HepG2 (cell line): ENCODE measurements at regions not wholly inside any gene's neighbourhood (a gene's known extent, or its start where the extent isn't known, plus 50 kb on each side); places are given as distances from the start of the nearest gene placed in this dataset.

Experiments
- ATAC-seq: fragments of 200-7000 bp; cut with Tn5 transposase; 3 replicates; pipeline ENCODE4 v1.9.1; 2020; ENCODE audit warnings: mild to moderate bottlenecking, moderate library complexity
- BruUV-seq: library from RNA; stranded (reverse); fragments of 400-500 nt; replicated peaks from 2 replicates; lab custom pipeline; 2021; lab: Mats Ljungman, UMichigan
- CTCF ChIA-PET: fragments of 300-600 bp; formaldehyde crosslinking; extraction: SDS; loops from one replicate; lab custom pipeline; 2021; ENCODE audit warnings: low total read pairs, inconsistent platforms, low intra/inter-chr PET ratio; lab: Yijun Ruan, JAX
- POLR2A ChIA-PET: fragments of 350-600 bp; sonication (Branson Sonifier 250); formaldehyde crosslinking; loops from one replicate; lab custom pipeline; 2020; ENCODE audit warnings: antibody characterized with exemption, inconsistent platforms; lab: Yijun Ruan, JAX
- DNase-seq: peaks from one replicate; pipeline ENCODE4 v3.0.0-alpha.2; 2015; ENCODE audit warnings: low spot score
- FAIRE-seq: peaks from 3 replicates; lab custom pipeline; 2011; peaks lifted over from hg19 to GRCh38; lab: Jason Lieb, UNC
- H2AFZ ChIP-seq: one replicate; pipeline ENCODE4 v1.6.1; 2011; ENCODE audit warnings: low read length, inconsistent platforms
- H3K27ac ChIP-seq: fragments of 300-600 bp; 3 replicates; pipeline ENCODE4 v1.8.0; 2011; ENCODE audit warnings: mixed run types, mild to moderate bottlenecking, mixed read lengths, low read length, inconsistent platforms; ENCODE audit not compliant: insufficient read depth; ENCODE audit errors: extremely low read length
- H3K27me3 ChIP-seq, 2 experiments: fragments of 200-600 bp in 1 of 2; 2 replicates in 1 of 2; 3 replicates in 1 of 2; pipeline versions ENCODE4 v1.6.0 to v1.8.0; 2011; ENCODE audit warnings: low read length in 2 of 2, mild to moderate bottlenecking in 2 of 2, moderate library complexity in 2 of 2, inconsistent platforms in 1 of 2; ENCODE audit not compliant: insufficient read depth in 2 of 2, control insufficient read depth in 1 of 2
- H3K36me3 ChIP-seq, 2 experiments: fragments of 200-600 bp in 1 of 2; replicated peaks in 1 of 2; 2 replicates in 1 of 2; 3 replicates in 1 of 2; pipeline versions ENCODE4 v1.5.1 to v1.8.0; 2011; ENCODE audit warnings: low read length in 2 of 2, inconsistent platforms in 1 of 2; ENCODE audit not compliant: insufficient read depth in 2 of 2, control insufficient read depth in 1 of 2
- H3K4me1 ChIP-seq: 2 replicates; pipeline ENCODE4 v1.5.1; 2012; ENCODE audit warnings: low read length, inconsistent platforms; ENCODE audit not compliant: insufficient read depth
- H3K4me2 ChIP-seq: 2 replicates; pipeline ENCODE4 v1.6.0; 2011; ENCODE audit warnings: low read depth, low read length, inconsistent platforms
- H3K4me3 ChIP-seq, 3 experiments: fragments of 200-600 bp in 1 of 3; sonication (generic), shearing (Covaris generic) in 1 of 3; replicated peaks in 1 of 3; 2 replicates each; pipeline ENCODE4 v1.5.1; 2011 to 2016; ENCODE audit warnings: low read length in 3 of 3, inconsistent platforms in 2 of 3, low read depth in 2 of 3, mild to moderate bottlenecking in 2 of 3, control low read depth in 1 of 3, mixed read lengths in 1 of 3; ENCODE audit not compliant: insufficient read depth in 1 of 3
- H3K79me2 ChIP-seq: one replicate; pipeline ENCODE4 v1.6.1; 2011; ENCODE audit warnings: low read length, inconsistent platforms; ENCODE audit not compliant: insufficient read depth
- H3K9ac ChIP-seq: 2 replicates; pipeline ENCODE4 v1.6.0; 2011; ENCODE audit warnings: mild to moderate bottlenecking, low read depth, low read length, inconsistent platforms; ENCODE audit not compliant: insufficient read depth
- H3K9me3 ChIP-seq: 2 replicates; pipeline ENCODE4 v1.5.1; 2012; ENCODE audit warnings: mild to moderate bottlenecking, low read length
- H4K20me1 ChIP-seq: 2 replicates; pipeline ENCODE4 v1.6.0; 2011; ENCODE audit warnings: inconsistent platforms, mild to moderate bottlenecking, low read length, moderate library complexity; ENCODE audit not compliant: insufficient read depth
- ATRX ChIP-seq: sonication (generic); formaldehyde crosslinking; IDR thresholded peaks from 2 replicates; pipeline ENCODE4 v1.4.0; 2020; ENCODE audit warnings: missing genetic modification reagents, borderline replicate concordance
- CBX2 ChIP-seq, 2 experiments: fragments of 200-600 bp in 1 of 2; sonication (generic); formaldehyde crosslinking in 1 of 2; IDR thresholded peaks; 2 replicates each; pipeline versions ENCODE4 v1.7.0 to v1.8.1; 2018 to 2022; ENCODE audit warnings: low read depth in 2 of 2, low read length in 1 of 2, mild to moderate bottlenecking in 1 of 2, missing genetic modification reagents in 1 of 2
- DR1 ChIP-seq: sonication (generic); formaldehyde crosslinking; IDR thresholded peaks from 2 replicates; pipeline ENCODE4 v1.8.0; 2021; ENCODE audit warnings: mild to moderate bottlenecking, missing genetic modification reagents, inconsistent platforms
- EZH2 ChIP-seq: conservative IDR thresholded peaks from 2 replicates; pipeline ENCODE4 v1.6.1; 2012; ENCODE audit warnings: mild to moderate bottlenecking, low read depth, low read length, moderate library complexity
- HNRNPLL ChIP-seq: fragments of 200-400 bp; formaldehyde crosslinking; IDR thresholded peaks from 2 replicates; pipeline ENCODE4 v1.6.1; 2017; ENCODE audit warnings: mild to moderate bottlenecking, low read depth, low read length; ENCODE audit not compliant: poor library complexity, severe bottlenecking
- MATR3 ChIP-seq: sonication (generic); formaldehyde crosslinking; IDR thresholded peaks from 2 replicates; pipeline ENCODE4 v1.4.0; 2020; ENCODE audit warnings: missing genetic modification reagents
- MIXL1 ChIP-seq: IDR thresholded peaks from 2 replicates; pipeline ENCODE4 v1.6.1; 2016
- NCOR1 ChIP-seq: fragments of 200-600 bp; sonication (generic); IDR thresholded peaks from 2 replicates; pipeline ENCODE4 v1.7.0; 2017; ENCODE audit warnings: antibody characterized with exemption, low read length, borderline replicate concordance
- RELA ChIP-seq: sonication (generic); formaldehyde crosslinking; IDR thresholded peaks from 2 replicates; pipeline ENCODE4 v1.4.0; 2020; ENCODE audit warnings: missing genetic modification reagents
- RXRB ChIP-seq: IDR thresholded peaks from 2 replicates; pipeline ENCODE4 v1.6.1; 2016; ENCODE audit warnings: borderline replicate concordance, missing genetic modification reagents, missing compliant biosample characterization
- ZFY ChIP-seq: sonication (generic); formaldehyde crosslinking; IDR thresholded peaks from 2 replicates; pipeline ENCODE4 v1.4.0; 2020; ENCODE audit warnings: missing genetic modification reagents
- ZNF441 ChIP-seq: sonication (generic); formaldehyde crosslinking; IDR thresholded peaks from 2 replicates; pipeline ENCODE4 v1.7.0; 2021; ENCODE audit warnings: missing genetic modification reagents, borderline replicate concordance
- ZNF446 ChIP-seq: sonication (generic); formaldehyde crosslinking; IDR thresholded peaks from 2 replicates; pipeline ENCODE4 v1.5.0; 2020; ENCODE audit warnings: mild to moderate bottlenecking, missing genetic modification reagents
- ZNF484 ChIP-seq: sonication (generic); formaldehyde crosslinking; IDR thresholded peaks from 2 replicates; pipeline ENCODE4 v1.5.1; 2020; ENCODE audit warnings: mild to moderate bottlenecking, low read depth, missing genetic modification reagents, borderline replicate concordance
- ZNF768 ChIP-seq: sonication (generic); formaldehyde crosslinking; IDR thresholded peaks from 2 replicates; pipeline ENCODE4 v1.4.0; 2020; ENCODE audit warnings: missing genetic modification reagents
- WGBS: methylation state at CpG from one replicate; pipeline ENCODE4 v1.1.6; 2017; ENCODE audit warnings: low lambda C conversion rate; 5-methylcytosine and 5-hydroxymethylcytosine counted together
- in situ Hi-C: cut with HindIII; loops from 2 replicates; pipeline ENCODE4 v1.10.0; 2017; ENCODE audit warnings: low pct_unique_long_range_greater_than_20kb; ENCODE audit not compliant: extremely low pct_ligation_motif_present
- intact Hi-C: fragments of 100-400 bp; cut with micrococcal nuclease; formaldehyde crosslinking; loops from one replicate; pipeline ENCODE4 v1.10.0; 2022; ENCODE audit not compliant: unreplicated experiment
- TF ChIP-seq, protein P1 (sequence below): sonication (generic); formaldehyde crosslinking; IDR thresholded peaks from 2 replicates; pipeline ENCODE4 v1.8.0; 2022; ENCODE audit warnings: mild to moderate bottlenecking, missing genetic modification reagents, moderate library complexity
- TF ChIP-seq, protein P2 (sequence below): sonication (generic); formaldehyde crosslinking; conservative IDR thresholded peaks from 2 replicates; pipeline ENCODE4 v1.4.0; 2020; ENCODE audit warnings: missing genetic modification reagents
- TF ChIP-seq, protein P3 (sequence below): sonication (generic); formaldehyde crosslinking; IDR thresholded peaks from 2 replicates; pipeline ENCODE4 v1.8.1; 2023; ENCODE audit warnings: mild to moderate bottlenecking, inconsistent platforms, moderate library complexity, missing genetic modification reagents, borderline replicate concordance
- TF ChIP-seq, protein P4 (sequence below): sonication (generic); formaldehyde crosslinking; IDR thresholded peaks from 2 replicates; pipeline ENCODE4 v1.5.0; 2020; ENCODE audit warnings: mild to moderate bottlenecking, missing genetic modification reagents, moderate library complexity

DNA sequence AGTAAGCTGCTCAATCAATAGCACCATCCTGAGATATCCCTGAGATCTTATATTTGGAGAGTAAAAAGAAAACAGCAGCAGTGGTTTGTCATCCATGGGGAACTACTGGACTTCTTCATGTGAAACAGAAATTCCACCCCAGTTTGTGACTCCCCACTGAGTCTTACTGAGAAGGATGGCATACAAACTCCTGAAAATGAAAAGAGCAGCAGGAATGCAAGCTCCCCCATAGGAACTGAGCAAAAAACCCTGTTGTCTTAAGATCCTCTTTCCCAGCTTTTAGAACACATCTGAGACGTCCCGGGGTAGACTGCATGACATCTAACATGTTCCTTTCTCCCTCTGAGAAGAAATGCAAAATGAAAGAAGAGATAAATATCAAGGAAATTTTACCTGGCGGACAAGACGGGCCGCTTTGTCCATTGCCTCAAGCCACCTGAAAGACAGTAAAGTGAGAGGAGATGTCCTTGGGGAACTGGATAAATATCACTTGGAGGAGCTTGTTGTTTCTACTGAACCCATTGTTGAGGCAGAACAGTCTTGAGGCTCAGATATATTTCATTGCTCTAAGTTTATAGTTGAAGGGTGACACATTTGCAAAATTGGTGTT, 117.1 kb downstream of the NUDT12 start:
- Histone ChIP-seq H3K4me1 (no peaks in the 10 kb centered on the region), H3K9me3 (no peaks in the 10 kb centered on the region), H3K9ac (no peak overlapping the region), H4K20me1 (no peaks in the 10 kb centered on the region), H3K27me3 (no peaks in the 10 kb centered on the region), H3K4me3 (no peak overlapping the region), H3K36me3 (no peaks in the 10 kb centered on the region), H2AFZ (no peak overlapping the region), H3K4me2 (no peak overlapping the region), H3K79me2 (no peaks in the 10 kb centered on the region), H3K27ac (no peak overlapping the region)
- ATAC-seq, result no peak
- no peak for FAIRE-seq
- in situ Hi-C loops (no loop called here), intact Hi-C loops (no loop called here)
- POLR2A ChIA-PET, result no interaction called here
- DNase-seq, result no peak
- 60% methylated on average over 5 of the region's 5 CpGs for WGBS
- CTCF ChIA-PET, result no interaction called here
- BruUV-seq, result no TSS peak
- TF ChIP-seq, protein P1, sequence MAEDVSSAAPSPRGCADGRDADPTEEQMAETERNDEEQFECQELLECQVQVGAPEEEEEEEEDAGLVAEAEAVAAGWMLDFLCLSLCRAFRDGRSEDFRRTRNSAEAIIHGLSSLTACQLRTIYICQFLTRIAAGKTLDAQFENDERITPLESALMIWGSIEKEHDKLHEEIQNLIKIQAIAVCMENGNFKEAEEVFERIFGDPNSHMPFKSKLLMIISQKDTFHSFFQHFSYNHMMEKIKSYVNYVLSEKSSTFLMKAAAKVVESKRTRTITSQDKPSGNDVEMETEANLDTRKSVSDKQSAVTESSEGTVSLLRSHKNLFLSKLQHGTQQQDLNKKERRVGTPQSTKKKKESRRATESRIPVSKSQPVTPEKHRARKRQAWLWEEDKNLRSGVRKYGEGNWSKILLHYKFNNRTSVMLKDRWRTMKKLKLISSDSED (CRISPR knock-in tag), result no peak
- TF ChIP-seq ATRX (CRISPR knock-in tag) (no peak), ZNF768 (CRISPR knock-in tag) (no peak), EZH2 (no peak), MATR3 (no peak), ZFY (CRISPR knock-in tag) (no peak), CBX2 (IDR thresholded peaks at IDR 0.05; ENCODE audit: low read depth, low read length) (no peak), CBX2 (CRISPR knock-in tag; IDR thresholded peaks at IDR 0.05; ENCODE audit: low read depth) (no peak), HNRNPLL (no peak), NCOR1 (no peak), RELA (CRISPR knock-in tag) (no peak), DR1 (no peak), ZNF441 (no peak), ZNF484 (no peak), ZNF446 (CRISPR knock-in tag) (no peak), MIXL1 (CRISPR knock-in tag) (no peak), RXRB (CRISPR knock-in tag) (no peak)
- TF ChIP-seq, protein P2, sequence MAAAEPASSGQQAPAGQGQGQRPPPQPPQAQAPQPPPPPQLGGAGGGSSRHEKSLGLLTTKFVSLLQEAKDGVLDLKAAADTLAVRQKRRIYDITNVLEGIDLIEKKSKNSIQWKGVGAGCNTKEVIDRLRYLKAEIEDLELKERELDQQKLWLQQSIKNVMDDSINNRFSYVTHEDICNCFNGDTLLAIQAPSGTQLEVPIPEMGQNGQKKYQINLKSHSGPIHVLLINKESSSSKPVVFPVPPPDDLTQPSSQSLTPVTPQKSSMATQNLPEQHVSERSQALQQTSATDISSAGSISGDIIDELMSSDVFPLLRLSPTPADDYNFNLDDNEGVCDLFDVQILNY (CRISPR knock-in tag), result no peak
- TF ChIP-seq, protein P3, sequence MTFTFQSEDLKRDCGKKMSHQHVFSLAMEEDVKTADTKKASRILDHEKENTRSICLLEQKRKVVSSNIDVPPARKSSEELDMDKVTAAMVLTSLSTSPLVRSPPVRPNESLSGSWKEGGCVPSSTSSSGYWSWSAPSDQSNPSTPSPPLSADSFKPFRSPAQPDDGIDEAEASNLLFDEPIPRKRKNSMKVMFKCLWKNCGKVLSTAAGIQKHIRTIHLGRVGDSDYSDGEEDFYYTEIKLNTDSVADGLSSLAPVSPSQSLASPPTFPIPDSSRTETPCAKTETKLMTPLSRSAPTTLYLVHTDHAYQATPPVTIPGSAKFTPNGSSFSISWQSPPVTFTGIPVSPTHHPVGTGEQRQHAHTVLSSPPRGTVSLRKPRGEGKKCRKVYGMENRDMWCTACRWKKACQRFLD (CRISPR knock-in tag), result no peak
- TF ChIP-seq, protein P4, sequence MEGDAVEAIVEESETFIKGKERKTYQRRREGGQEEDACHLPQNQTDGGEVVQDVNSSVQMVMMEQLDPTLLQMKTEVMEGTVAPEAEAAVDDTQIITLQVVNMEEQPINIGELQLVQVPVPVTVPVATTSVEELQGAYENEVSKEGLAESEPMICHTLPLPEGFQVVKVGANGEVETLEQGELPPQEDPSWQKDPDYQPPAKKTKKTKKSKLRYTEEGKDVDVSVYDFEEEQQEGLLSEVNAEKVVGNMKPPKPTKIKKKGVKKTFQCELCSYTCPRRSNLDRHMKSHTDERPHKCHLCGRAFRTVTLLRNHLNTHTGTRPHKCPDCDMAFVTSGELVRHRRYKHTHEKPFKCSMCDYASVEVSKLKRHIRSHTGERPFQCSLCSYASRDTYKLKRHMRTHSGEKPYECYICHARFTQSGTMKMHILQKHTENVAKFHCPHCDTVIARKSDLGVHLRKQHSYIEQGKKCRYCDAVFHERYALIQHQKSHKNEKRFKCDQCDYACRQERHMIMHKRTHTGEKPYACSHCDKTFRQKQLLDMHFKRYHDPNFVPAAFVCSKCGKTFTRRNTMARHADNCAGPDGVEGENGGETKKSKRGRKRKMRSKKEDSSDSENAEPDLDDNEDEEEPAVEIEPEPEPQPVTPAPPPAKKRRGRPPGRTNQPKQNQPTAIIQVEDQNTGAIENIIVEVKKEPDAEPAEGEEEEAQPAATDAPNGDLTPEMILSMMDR (CRISPR knock-in tag), result no peak
